GM19395 (cell line): ENCODE measurements at regions not wholly inside any gene's neighbourhood (a gene's known extent, or its start where the extent isn't known, plus 50 kb on each side); places are given as distances from the start of the nearest gene placed in this dataset.
"Not testable (repeated sequence)": the region's sequence is repeated elsewhere in the genome, so short reads cannot be mapped to it uniquely, and the experiment has no call there.

ENCODE experiments used
- ATAC-seq: cut with Tn5 transposase; IDR thresholded peaks from one replicate; pipeline ENCODE4 v1.9.1; 2021; ENCODE audit warnings: mild to moderate bottlenecking, moderate library complexity; ENCODE audit not compliant: unreplicated experiment

DNA sequence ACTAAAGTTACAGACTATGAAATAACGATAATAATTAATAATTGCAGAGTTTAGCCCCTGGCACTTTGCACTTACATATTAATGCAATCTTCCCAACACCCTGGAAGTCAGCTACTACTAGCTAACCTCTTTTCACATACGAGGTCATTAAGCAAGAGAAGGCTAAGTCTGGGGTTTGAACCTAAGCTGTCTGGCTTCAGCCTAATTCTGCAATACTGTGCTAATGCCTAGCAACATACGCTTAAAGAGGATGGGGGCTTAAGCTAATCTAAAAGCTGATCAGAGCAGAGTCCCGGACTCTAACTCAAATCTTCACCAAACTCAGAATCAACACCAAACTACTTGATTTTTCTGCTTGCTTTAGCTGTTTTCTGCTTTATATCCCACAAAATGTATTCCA lies 168.7 kb upstream of the GNAI1 start:
- ATAC-seq, result no peak

DNA sequence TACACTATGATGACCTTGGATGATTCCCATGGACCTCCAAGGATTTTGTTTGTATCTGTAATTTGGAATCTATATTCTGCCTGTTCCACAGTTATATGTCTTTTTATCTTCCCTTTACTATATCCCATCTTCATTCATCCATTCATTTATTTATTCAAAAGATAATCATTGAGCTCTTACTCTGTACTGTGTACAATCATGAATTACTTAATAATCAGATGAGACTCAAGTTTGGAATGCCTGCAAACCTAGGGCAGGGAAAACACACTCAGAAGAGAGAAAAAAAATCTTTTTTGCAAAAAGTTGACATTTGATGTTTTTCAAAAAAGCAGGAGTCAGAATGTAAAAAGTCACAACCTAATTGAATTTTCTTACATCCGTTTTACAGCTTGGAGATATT lies 170.2 kb upstream of the GNAI1 start:
- ATAC-seq, result no peak

DNA sequence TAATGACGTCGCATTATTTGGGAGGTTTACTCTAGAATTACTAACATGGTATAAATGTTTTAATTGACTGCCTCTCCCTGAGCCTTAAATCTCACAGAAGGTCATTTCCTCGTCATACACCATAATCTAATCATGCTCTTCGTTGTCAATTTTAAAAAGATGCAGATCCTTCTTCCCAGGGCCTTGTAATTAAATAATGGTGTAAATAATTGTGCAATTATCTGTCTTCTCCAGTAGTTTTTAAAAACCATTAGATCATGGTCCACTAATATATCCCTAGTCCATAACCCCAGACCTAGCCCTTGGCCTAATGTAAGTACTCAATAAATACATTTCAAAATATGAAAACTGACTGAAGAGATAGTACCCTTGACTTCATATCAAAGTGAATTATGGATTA lies 181.5 kb upstream of the GNAI1 start:
- ATAC-seq, result no peak

- ATAC-seq, result no peak
These were observed 182.2 kb upstream of the GNAI1 start for GRCh38 chr7:79952399-79952798.

GRCh38 chr7:79951415-79951814 lies 183.2 kb upstream of the GNAI1 start:
- ATAC-seq, result no peak

GRCh38 chr7:79949778-79950177 lies 184.9 kb upstream of the GNAI1 start:
- no peak for ATAC-seq

GRCh38 chr7:79936281-79936983 lies 198.2 kb upstream of the GNAI1 start:
- ATAC-seq, result no peak

DNA sequence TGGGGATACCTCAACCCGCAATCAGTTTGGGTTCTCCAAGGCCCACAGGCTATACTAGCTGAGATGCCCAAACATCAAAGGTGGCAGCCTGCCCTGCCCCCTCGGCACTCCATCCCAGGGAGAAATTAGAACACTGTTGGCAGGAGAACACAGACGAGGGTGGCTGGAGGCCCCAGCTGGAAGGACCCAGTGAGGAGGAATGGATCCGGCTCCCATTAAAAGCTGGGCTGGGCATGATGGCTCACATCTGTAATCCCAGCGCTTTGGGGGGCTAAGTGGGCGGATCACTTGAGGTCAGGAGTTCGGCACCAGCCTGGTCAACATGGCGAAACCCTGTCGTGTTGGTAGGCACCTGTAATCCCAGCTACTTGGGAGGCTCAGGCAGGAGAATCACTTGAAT lies 199.9 kb upstream of the GNAI1 start:
- ATAC-seq, result no peak

- ATAC-seq, result no peak
These were observed 201.5 kb upstream of the GNAI1 start for GRCh38 chr7:79933144-79933543.

DNA sequence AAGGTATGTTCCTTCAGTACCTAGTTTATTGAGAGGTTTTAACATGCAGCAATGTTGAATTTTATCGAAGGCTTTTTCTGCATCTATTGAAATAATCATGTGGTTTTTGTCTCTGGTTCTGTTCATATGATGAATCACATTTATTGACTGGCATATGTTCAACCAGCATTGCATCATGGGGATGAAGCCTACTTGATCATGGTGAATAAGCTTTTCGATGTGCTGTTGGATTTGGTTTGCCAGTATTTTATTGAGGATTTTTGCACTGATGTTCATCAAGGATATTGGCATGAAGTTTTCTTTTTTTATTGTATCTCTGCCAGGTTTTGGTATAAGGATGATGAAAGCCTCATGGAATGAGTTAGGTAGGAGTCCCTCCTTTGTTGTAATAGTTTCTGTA lies 204.0 kb upstream of the GNAI1 start:
- no peak for ATAC-seq

- ATAC-seq, result no peak
These were observed 207.5 kb upstream of the GNAI1 start for GRCh38 chr7:79927116-79927515.

GRCh38 chr7:79923953-79924352 lies 210.7 kb upstream of the GNAI1 start:
- ATAC-seq, result no peak

GRCh38 chr7:79922894-79923293 lies 211.7 kb upstream of the GNAI1 start:
- ATAC-seq, result no peak

DNA sequence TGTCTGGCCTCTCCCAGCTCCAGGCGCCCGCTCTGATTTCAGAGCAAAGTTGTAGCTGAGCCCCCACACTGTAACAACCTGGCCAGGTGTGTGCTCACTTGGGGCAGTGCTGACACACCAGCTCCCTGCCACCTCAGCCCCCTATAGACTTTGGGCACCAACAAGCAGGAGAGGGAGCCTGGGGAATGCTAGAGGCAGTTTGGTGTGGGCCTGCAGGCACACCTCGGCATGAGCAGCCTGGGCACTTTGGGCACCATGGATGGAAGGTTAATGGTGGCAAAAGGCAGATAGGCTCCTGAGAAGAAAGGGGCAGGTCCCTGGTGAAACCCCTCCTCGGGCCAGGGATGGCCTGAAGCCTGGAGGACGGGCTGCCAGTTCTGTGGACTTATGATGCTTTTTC lies 212.7 kb upstream of the GNAI1 start:
- no peak for ATAC-seq

DNA sequence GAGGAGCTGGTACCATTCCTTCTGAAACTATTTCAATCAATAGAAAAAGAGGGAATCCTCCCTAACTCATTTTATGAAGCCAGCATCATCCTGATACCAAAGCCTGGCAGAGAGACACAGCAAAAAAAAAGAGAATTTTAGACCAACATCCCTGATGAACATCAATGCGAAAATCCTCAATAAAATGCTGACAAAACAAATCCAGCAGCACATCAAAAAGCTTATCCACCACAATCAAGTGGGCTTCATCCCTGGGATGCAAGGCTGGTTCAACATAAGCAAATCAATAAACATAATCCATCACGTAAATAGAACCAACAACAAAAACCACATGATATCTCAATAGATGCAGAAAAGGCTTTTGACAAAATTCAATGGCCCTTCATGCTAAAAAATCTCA lies 216.0 kb upstream of the GNAI1 start:
- ATAC-seq, result not testable (repeated sequence)

- not testable (repeated sequence) for ATAC-seq
These were observed 219.3 kb upstream of the GNAI1 start for GRCh38 chr7:79915346-79915745.

GRCh38 chr7:79912213-79912633 lies 222.4 kb upstream of the GNAI1 start:
- no peak for ATAC-seq

DNA sequence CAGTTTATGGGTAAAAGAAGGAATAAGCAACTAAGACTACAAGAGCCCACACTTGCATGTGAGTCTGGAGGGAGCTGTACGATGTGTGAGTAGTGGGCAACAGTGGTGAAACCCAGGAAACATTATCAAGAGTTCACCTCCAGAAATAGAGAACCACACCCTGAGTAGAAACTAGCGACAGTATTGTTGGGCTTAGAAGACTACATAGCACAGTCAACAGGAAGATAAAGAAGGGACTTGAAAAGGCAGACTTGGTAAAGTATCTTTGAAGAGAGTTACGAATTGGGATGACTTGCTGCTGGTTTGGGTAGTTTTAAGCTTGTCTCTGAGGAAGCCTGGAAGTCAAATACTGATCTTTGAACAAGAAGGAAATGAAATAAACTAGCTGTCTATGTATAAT lies 223.2 kb upstream of the GNAI1 start:
- ATAC-seq, result no peak

DNA sequence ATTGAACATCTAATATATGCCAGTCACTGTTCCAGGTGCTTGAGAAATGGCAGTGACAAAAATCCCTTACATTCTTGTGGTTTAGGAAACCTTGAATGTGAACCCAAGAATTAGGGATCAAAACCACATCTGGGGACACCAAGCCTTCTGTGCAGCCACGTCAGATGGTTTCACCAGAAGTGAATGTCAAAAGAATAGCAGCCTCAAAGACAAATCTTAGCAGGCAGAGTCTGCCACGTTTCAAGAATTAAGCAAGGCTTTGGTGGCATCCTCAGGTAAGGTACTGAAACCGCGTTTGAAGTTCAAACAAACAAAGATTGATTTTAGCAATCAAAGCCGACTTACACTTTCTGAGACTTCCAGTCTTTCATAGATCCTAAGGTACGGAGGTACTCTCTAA lies 225.5 kb upstream of the GNAI1 start:
- ATAC-seq, result no peak

DNA sequence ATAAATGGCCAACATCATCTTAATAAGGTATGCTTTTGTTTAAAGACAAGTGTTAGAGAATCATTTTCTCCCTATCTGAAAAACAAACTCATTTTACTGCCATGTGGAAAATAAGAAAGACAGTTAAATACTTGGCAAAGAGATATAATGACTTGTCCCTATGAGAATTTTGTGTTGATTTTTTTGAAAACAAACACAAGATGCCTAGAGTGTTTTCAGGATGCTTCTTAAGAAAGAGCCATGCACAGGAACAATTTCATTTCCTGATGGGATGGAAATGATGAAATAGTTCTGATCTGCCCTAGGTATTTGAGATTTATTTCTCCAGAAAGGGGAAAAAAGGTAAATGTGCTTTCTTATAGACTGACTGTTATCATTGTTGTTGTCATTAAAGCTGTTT lies 237.5 kb upstream of the GNAI1 start:
- no peak for ATAC-seq

- ATAC-seq, result no peak
These were observed 240.6 kb upstream of the GNAI1 start for GRCh38 chr7:79893991-79894390.

- ATAC-seq, result no peak
These were observed 251.7 kb upstream of the GNAI1 start for GRCh38 chr7:79882922-79883321.

- ATAC-seq, result no peak
These were observed 254.3 kb upstream of the GNAI1 start for GRCh38 chr7:79880312-79880711.
